Nephron progenitor cell (in vitro differentiated cells): ENCODE measurements at regions not wholly inside any gene's neighbourhood (a gene's known extent, or its start where the extent isn't known, plus 50 kb on each side); places are given as distances from the start of the nearest gene placed in this dataset.

Experiments used
- DNase-seq: peaks from one replicate; pipeline ENCODE4 v3.0.0; 2021
- H3K27ac Mint-ChIP-seq: 2 replicates; pipeline ENCODE4 v1.8.0; 2021; ENCODE audit warnings: mild to moderate bottlenecking, moderate library complexity, mixed read lengths
- H3K27me3 Mint-ChIP-seq: 2 replicates; pipeline ENCODE4 v1.8.0; 2021; ENCODE audit warnings: mild to moderate bottlenecking, low read depth, mixed read lengths; ENCODE audit not compliant: poor library complexity
- H3K36me3 Mint-ChIP-seq: 2 replicates; pipeline ENCODE4 v1.8.0; 2021; ENCODE audit warnings: low read depth, mixed read lengths
- H3K4me1 Mint-ChIP-seq: 2 replicates; pipeline ENCODE4 v1.8.0; 2021; ENCODE audit warnings: mixed read lengths
- H3K4me3 Mint-ChIP-seq: 2 replicates; pipeline ENCODE4 v1.8.0; 2021; ENCODE audit warnings: mild to moderate bottlenecking, moderate library complexity, mixed read lengths
- H3K9me3 Mint-ChIP-seq: 2 replicates; pipeline ENCODE4 v1.8.0; 2021; ENCODE audit warnings: mild to moderate bottlenecking, moderate library complexity, mixed read lengths
- TF ChIP-seq, protein P1 (sequence below): fragments of 200-600 bp; sonication (generic); IDR thresholded peaks from 2 replicates; pipeline ENCODE4 v1.5.0; 2021; ENCODE audit warnings: antibody characterized with exemption

DNA sequence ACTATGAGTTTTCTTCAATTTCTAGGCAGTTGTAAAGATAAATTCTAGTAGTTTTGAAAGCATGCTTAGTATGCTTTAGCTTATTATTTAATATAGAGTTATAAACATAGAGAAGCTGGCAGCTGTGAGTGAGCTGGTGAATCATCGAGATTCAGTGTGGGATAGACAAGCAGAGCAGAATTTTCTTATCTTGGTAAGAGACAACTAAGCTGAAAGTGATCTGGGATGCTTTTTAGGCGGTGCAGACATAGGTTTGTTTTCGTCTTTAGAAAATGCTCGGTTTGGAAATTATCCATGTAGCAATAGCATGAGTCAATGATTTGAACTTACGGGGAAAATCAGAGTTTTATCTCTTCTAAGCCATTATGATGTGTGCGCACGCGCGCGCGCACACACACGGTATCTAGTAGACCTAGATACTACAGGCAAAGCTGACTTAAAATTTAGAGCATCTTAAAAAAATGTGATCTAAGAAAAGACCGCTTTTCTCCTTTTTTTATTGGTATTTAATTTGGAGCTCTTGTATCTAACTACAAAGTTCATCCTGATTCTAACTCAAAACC, 128.3 kb upstream of the MAP3K7 start:
- TF ChIP-seq, protein P1, sequence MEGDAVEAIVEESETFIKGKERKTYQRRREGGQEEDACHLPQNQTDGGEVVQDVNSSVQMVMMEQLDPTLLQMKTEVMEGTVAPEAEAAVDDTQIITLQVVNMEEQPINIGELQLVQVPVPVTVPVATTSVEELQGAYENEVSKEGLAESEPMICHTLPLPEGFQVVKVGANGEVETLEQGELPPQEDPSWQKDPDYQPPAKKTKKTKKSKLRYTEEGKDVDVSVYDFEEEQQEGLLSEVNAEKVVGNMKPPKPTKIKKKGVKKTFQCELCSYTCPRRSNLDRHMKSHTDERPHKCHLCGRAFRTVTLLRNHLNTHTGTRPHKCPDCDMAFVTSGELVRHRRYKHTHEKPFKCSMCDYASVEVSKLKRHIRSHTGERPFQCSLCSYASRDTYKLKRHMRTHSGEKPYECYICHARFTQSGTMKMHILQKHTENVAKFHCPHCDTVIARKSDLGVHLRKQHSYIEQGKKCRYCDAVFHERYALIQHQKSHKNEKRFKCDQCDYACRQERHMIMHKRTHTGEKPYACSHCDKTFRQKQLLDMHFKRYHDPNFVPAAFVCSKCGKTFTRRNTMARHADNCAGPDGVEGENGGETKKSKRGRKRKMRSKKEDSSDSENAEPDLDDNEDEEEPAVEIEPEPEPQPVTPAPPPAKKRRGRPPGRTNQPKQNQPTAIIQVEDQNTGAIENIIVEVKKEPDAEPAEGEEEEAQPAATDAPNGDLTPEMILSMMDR = no peak
- Mint-ChIP-seq H3K9me3 (no peaks in the 10 kb centered on the region), H3K36me3 (no peaks in the 10 kb centered on the region), H3K27me3 (peaks cover 8% of the 10 kb centered on the region), H3K4me1 (peaks cover 12% of the 10 kb centered on the region), H3K4me3 (no peak overlapping the region), H3K27ac (no peak overlapping the region)
- DNase-seq = no peak

GRCh38 chr6:90714319-90714718, 127.4 kb upstream of the MAP3K7 start:
- peaks cover 8% of the 10 kb centered on the region for H3K27me3 Mint-ChIP-seq
- DNase-seq = no peak
- peaks cover 18% of the 10 kb centered on the region for H3K4me1 Mint-ChIP-seq
- H3K4me3 Mint-ChIP-seq = no peak overlapping the region
- no peak overlapping the region for H3K27ac Mint-ChIP-seq
- TF ChIP-seq, protein P1 = no peak
- H3K36me3 Mint-ChIP-seq = no peaks in the 10 kb centered on the region
- H3K9me3 Mint-ChIP-seq = no peaks in the 10 kb centered on the region

GRCh38 chr6:90712114-90712513, 125.2 kb upstream of the MAP3K7 start:
- TF ChIP-seq, protein P1 = no peak
- Mint-ChIP-seq H3K27me3 (peaks cover 3% of the 10 kb centered on the region), H3K4me3 (no peak overlapping the region), H3K36me3 (no peaks in the 10 kb centered on the region), H3K9me3 (no peaks in the 10 kb centered on the region), H3K4me1 (peaks cover 38% of the 10 kb centered on the region), H3K27ac (no peak overlapping the region)
- no peak for DNase-seq

GRCh38 chr6:90709431-90709996, 122.6 kb upstream of the MAP3K7 start:
- Mint-ChIP-seq H3K27me3 (no peaks in the 10 kb centered on the region), H3K4me3 (no peak overlapping the region), H3K27ac (peak overlapping the region; percentile 19), H3K4me1 (peaks cover 34% of the 10 kb centered on the region), H3K9me3 (no peaks in the 10 kb centered on the region), H3K36me3 (no peaks in the 10 kb centered on the region)
- no peak for DNase-seq
- TF ChIP-seq, protein P1 = no peak

DNA sequence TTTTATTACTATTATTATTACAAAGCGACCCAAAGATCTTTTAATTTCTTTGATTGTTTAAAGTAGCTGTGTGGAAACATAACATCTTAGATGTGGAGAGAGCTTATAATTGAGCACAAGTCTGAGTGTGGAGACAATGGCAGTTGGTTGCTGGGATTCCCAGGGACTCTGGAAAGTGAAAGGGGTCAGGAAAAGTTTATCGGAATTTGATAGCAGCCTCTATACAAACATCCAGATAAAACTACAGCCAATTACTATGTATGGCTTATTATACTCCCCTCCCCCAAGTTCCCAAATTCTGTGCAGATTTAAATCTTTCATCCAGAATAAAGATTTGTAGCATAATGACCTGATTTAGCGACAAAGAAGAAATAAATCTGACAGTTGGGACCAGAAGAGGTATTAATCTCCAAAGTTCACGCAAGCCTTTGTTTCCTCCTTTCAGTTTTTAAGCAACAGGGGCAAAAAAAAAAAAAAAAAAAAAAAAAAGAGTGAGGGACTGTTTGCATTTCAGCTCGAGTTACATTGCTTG, 121.4 kb upstream of the MAP3K7 start:
- H3K4me1 Mint-ChIP-seq = peaks cover 40% of the 10 kb centered on the region
- no peaks in the 10 kb centered on the region for H3K36me3 Mint-ChIP-seq
- no peak for DNase-seq
- H3K27me3 Mint-ChIP-seq = no peaks in the 10 kb centered on the region
- no peak overlapping the region for H3K4me3 Mint-ChIP-seq
- TF ChIP-seq, protein P1 = no peak
- H3K27ac Mint-ChIP-seq = no peak overlapping the region
- H3K9me3 Mint-ChIP-seq = no peaks in the 10 kb centered on the region

- TF ChIP-seq, protein P1 = no peak
- H3K27me3 Mint-ChIP-seq = peaks cover 3% of the 10 kb centered on the region
- no peak overlapping the region for H3K27ac Mint-ChIP-seq
- no peak overlapping the region for H3K4me3 Mint-ChIP-seq
- H3K9me3 Mint-ChIP-seq = no peaks in the 10 kb centered on the region
- peaks cover 44% of the 10 kb centered on the region for H3K4me1 Mint-ChIP-seq
- H3K36me3 Mint-ChIP-seq = no peaks in the 10 kb centered on the region
- DNase-seq = no peak
Observed at GRCh38 chr6:90707246-90707645, 120.4 kb upstream of the MAP3K7 start.
